PC-3 (cell line): ENCODE measurements at regions not wholly inside any gene's neighbourhood (a gene's known extent, or its start where the extent isn't known, plus 50 kb on each side); places are given as distances from the start of the nearest gene placed in this dataset.

ENCODE experiments used
- ATAC-seq: fragments of 200-7000 bp; cut with Tn5 transposase; 2 replicates; pipeline ENCODE4 v1.9.1; 2020; ENCODE audit warnings: mild to moderate bottlenecking, moderate library complexity
- BruUV-seq: library from RNA; stranded (reverse); fragments of 400-500 nt; replicated peaks from 2 replicates; lab custom pipeline; 2021; lab: Mats Ljungman, UMichigan
- CTCF ChIA-PET: fragments of 300-600 bp; sonication (Branson Sonifier 250); formaldehyde crosslinking; loops from one replicate; lab custom pipeline; 2022; ENCODE audit warnings: antibody characterized with exemption; lab: Charles Lee
- POLR2A ChIA-PET: fragments of 300-600 bp; sonication (Branson Sonifier 250); formaldehyde crosslinking; loops from one replicate; lab custom pipeline; 2022; ENCODE audit warnings: antibody characterized with exemption; ENCODE audit not compliant: unreplicated experiment; lab: Charles Lee
- DNase-seq: peaks from one replicate; pipeline ENCODE4 v3.0.0-alpha.2; 2015
- H2AFZ ChIP-seq: fragments of 300-600 bp; sonication (generic); 2 replicates; pipeline ENCODE4 v1.6.0; 2016; ENCODE audit warnings: antibody characterized with exemption, low read length
- H3F3A ChIP-seq: fragments of 300-600 bp; sonication (generic); one replicate; pipeline ENCODE4 v1.6.0; 2017; ENCODE audit warnings: antibody characterized with exemption, low read length, control low read depth, mild to moderate bottlenecking; ENCODE audit not compliant: unreplicated experiment
- H3K27ac ChIP-seq: fragments of 300-600 bp; sonication (generic); 2 replicates; pipeline ENCODE4 v1.5.1; 2016; ENCODE audit warnings: mild to moderate bottlenecking, low read length
- H3K27me3 ChIP-seq: fragments of 300-600 bp; sonication (generic); 2 replicates; pipeline ENCODE4 v1.6.1; 2016; ENCODE audit warnings: low read length, mixed read lengths
- H3K36me3 ChIP-seq: fragments of 300-600 bp; sonication (generic); 2 replicates; pipeline ENCODE4 v1.6.1; 2016; ENCODE audit warnings: low read depth, mixed run types, low read length, mixed read lengths
- H3K4me1 ChIP-seq: fragments of 300-600 bp; sonication (generic); 2 replicates; pipeline ENCODE4 v1.5.1; 2016; ENCODE audit warnings: low read length; ENCODE audit not compliant: insufficient read depth
- H3K4me2 ChIP-seq: fragments of 300-600 bp; sonication (generic); 2 replicates; pipeline ENCODE4 v1.6.0; 2016; ENCODE audit warnings: low read length
- H3K4me3 ChIP-seq: fragments of 300-600 bp; sonication (generic); 2 replicates; pipeline ENCODE4 v1.5.1; 2016; ENCODE audit warnings: mild to moderate bottlenecking, low read length, mixed read lengths
- H3K79me2 ChIP-seq: fragments of 300-600 bp; sonication (generic); 2 replicates; pipeline ENCODE4 v1.6.1; 2017; ENCODE audit warnings: low read length, mixed read lengths
- H3K9ac ChIP-seq: fragments of 300-600 bp; sonication (generic); 2 replicates; pipeline ENCODE4 v1.6.0; 2016; ENCODE audit warnings: mild to moderate bottlenecking, low read length
- H3K9me2 ChIP-seq: fragments of 300-600 bp; sonication (generic); replicated peaks from 2 replicates; pipeline ENCODE4 v1.6.1; 2016; ENCODE audit warnings: mixed run types, low read length, mixed read lengths
- H3K9me3 ChIP-seq: fragments of 300-600 bp; sonication (generic); 2 replicates; pipeline ENCODE4 v1.6.1; 2016; ENCODE audit warnings: low read length, mixed read lengths
- H4K20me1 ChIP-seq: fragments of 300-600 bp; sonication (generic); 2 replicates; pipeline ENCODE4 v1.6.1; 2016; ENCODE audit warnings: low read length, mixed read lengths
- EZH2 ChIP-seq: fragments of 300-600 bp; sonication (generic); IDR thresholded peaks from one replicate; pipeline ENCODE4 v1.6.1; 2017; ENCODE audit warnings: antibody characterized with exemption, mild to moderate bottlenecking, low read length; ENCODE audit not compliant: unreplicated experiment
- EZH2phosphoT487 ChIP-seq: fragments of 300-600 bp; sonication (generic); IDR thresholded peaks from 2 replicates; pipeline ENCODE4 v1.6.1; 2018; ENCODE audit warnings: mild to moderate bottlenecking, antibody characterized with exemption, low read length, borderline replicate concordance
- intact Hi-C: fragments of 100-400 bp; cut with micrococcal nuclease; formaldehyde crosslinking; loops from 2 replicates; pipeline ENCODE4 v1.9.0; 2023
- TF ChIP-seq, protein P1 (sequence below): fragments of 300-600 bp; sonication (generic); conservative IDR thresholded peaks from 2 replicates; pipeline ENCODE4 v1.5.1; 2017; ENCODE audit warnings: antibody characterized with exemption, low read depth, mild to moderate bottlenecking, low read length

DNA sequence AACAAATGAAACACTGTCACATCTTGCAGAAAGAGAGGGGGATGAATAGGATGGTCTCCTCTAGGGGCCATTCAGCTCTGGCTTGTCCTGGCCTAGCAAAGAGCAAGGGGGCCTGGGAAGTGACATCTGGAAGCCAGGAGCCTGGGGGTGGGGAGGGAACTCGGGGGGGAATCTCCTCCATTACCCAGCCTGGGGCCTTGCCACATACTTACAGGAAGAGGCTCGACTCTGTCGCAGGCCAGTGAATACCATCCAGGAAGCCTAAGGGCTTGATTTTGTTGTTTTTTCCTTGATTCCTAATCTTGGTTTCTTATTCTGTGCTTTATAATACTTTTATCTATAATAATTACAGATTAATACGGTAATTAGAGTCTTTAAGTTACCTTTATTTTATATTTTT, 797.5 kb upstream of the ID2 start:
- ChIA-PET CTCF (no interaction called here), POLR2A (no interaction called here)
- H3K4me1 ChIP-seq = peaks cover 14% of the 10 kb centered on the region
- H3F3A ChIP-seq = no peaks in the 10 kb centered on the region
- ATAC-seq = no peak
- no peak for DNase-seq
- no peak overlapping the region for H3K4me3 ChIP-seq
- H3K27ac ChIP-seq = no peak overlapping the region
- intact Hi-C loops = no loop called here
- no peaks in the 10 kb centered on the region for H3K27me3 ChIP-seq
- no peaks in the 10 kb centered on the region for H3K9me3 ChIP-seq
- no peaks in the 10 kb centered on the region for H4K20me1 ChIP-seq
- no peak overlapping the region for H3K4me2 ChIP-seq
- no TSS peak for BruUV-seq
- no peaks in the 10 kb centered on the region for H3K36me3 ChIP-seq
- H2AFZ ChIP-seq = no peak overlapping the region
- H3K9ac ChIP-seq = no peak overlapping the region
- no peaks in the 10 kb centered on the region for H3K9me2 ChIP-seq
- H3K79me2 ChIP-seq = no peaks in the 10 kb centered on the region
- TF ChIP-seq EZH2phosphoT487 = no peak
- no peak for TF ChIP-seq EZH2
- TF ChIP-seq, protein P1, sequence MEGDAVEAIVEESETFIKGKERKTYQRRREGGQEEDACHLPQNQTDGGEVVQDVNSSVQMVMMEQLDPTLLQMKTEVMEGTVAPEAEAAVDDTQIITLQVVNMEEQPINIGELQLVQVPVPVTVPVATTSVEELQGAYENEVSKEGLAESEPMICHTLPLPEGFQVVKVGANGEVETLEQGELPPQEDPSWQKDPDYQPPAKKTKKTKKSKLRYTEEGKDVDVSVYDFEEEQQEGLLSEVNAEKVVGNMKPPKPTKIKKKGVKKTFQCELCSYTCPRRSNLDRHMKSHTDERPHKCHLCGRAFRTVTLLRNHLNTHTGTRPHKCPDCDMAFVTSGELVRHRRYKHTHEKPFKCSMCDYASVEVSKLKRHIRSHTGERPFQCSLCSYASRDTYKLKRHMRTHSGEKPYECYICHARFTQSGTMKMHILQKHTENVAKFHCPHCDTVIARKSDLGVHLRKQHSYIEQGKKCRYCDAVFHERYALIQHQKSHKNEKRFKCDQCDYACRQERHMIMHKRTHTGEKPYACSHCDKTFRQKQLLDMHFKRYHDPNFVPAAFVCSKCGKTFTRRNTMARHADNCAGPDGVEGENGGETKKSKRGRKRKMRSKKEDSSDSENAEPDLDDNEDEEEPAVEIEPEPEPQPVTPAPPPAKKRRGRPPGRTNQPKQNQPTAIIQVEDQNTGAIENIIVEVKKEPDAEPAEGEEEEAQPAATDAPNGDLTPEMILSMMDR = no peak

- TF ChIP-seq, protein P1 = no peak
- TF ChIP-seq EZH2phosphoT487 (no peak), EZH2 (no peak)
- DNase-seq (peak; percentile 81), ATAC-seq (peak; percentile 99)
- BruUV-seq = no TSS peak
- Histone ChIP-seq H3K27ac (peak overlapping the region; percentile 54), H3F3A (no peaks in the 10 kb centered on the region), H3K9me3 (no peaks in the 10 kb centered on the region), H3K79me2 (no peaks in the 10 kb centered on the region), H3K36me3 (no peaks in the 10 kb centered on the region), H3K27me3 (no peaks in the 10 kb centered on the region), H3K9me2 (no peaks in the 10 kb centered on the region), H3K9ac (no peak overlapping the region), H4K20me1 (no peaks in the 10 kb centered on the region), H3K4me2 (peak overlapping the region; percentile 25), H2AFZ (no peak overlapping the region), H3K4me3 (no peak overlapping the region), H3K4me1 (peaks cover 14% of the 10 kb centered on the region)
- ChIA-PET POLR2A (no interaction called here), CTCF (no interaction called here)
- intact Hi-C loops = no loop called here
Measured at GRCh38 chr2:7886666-7887065, 795.2 kb upstream of the ID2 start.

DNA sequence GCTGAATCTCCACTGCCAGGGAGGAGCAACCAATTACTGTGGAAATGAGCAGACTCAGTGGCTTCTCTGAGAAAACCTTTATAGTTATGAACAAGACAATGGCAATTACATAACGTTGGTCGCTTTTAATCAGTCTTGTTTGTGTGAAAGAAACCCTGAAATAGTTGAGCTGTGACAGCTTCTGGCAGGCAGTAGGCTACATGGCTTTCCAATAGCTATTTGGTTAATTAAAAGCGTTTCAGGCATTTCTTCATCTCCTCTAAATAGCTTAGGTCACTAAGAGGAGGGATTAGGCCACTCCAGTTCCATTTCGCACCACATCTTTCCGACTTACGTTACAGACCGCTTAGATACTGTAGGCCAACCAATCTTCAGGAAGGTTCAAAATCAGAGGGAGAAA, 794.4 kb upstream of the ID2 start:
- H4K20me1 ChIP-seq = no peaks in the 10 kb centered on the region
- DNase-seq (no peak), ATAC-seq (no peak)
- H3K9me2 ChIP-seq = no peaks in the 10 kb centered on the region
- ChIA-PET CTCF (no interaction called here), POLR2A (no interaction called here)
- H3K4me3 ChIP-seq = no peak overlapping the region
- H2AFZ ChIP-seq = no peak overlapping the region
- H3K4me1 ChIP-seq = peaks cover 14% of the 10 kb centered on the region
- H3K27ac ChIP-seq = no peak overlapping the region
- no peaks in the 10 kb centered on the region for H3K36me3 ChIP-seq
- H3K9ac ChIP-seq = no peak overlapping the region
- H3K27me3 ChIP-seq = no peaks in the 10 kb centered on the region
- no peak overlapping the region for H3K4me2 ChIP-seq
- no peaks in the 10 kb centered on the region for H3F3A ChIP-seq
- intact Hi-C loops = no loop called here
- BruUV-seq = no TSS peak
- no peaks in the 10 kb centered on the region for H3K9me3 ChIP-seq
- no peaks in the 10 kb centered on the region for H3K79me2 ChIP-seq
- TF ChIP-seq, protein P1 = no peak
- no peak for TF ChIP-seq EZH2
- TF ChIP-seq EZH2phosphoT487 = no peak
